ENCODE measurements at regions not wholly inside any gene's neighbourhood (a gene's known extent, or its start where the extent isn't known, plus 50 kb on each side); places are given as distances from the start of the nearest gene placed in this dataset.

- no peak for DNase-seq
These were observed 258.7 kb downstream of the SEC14L1 start for GRCh38 chr17:77399319-77399957.

- DNase-seq, result no peak
These were observed 259.7 kb downstream of the SEC14L1 start for GRCh38 chr17:77400445-77400870.

GRCh38 chr17:77402159-77402731, 261.5 kb downstream of the SEC14L1 start:
- DNase-seq, result no peak

GRCh38 chr17:77403854-77404253, 263.1 kb downstream of the SEC14L1 start:
- DNase-seq, result no peak

DNA sequence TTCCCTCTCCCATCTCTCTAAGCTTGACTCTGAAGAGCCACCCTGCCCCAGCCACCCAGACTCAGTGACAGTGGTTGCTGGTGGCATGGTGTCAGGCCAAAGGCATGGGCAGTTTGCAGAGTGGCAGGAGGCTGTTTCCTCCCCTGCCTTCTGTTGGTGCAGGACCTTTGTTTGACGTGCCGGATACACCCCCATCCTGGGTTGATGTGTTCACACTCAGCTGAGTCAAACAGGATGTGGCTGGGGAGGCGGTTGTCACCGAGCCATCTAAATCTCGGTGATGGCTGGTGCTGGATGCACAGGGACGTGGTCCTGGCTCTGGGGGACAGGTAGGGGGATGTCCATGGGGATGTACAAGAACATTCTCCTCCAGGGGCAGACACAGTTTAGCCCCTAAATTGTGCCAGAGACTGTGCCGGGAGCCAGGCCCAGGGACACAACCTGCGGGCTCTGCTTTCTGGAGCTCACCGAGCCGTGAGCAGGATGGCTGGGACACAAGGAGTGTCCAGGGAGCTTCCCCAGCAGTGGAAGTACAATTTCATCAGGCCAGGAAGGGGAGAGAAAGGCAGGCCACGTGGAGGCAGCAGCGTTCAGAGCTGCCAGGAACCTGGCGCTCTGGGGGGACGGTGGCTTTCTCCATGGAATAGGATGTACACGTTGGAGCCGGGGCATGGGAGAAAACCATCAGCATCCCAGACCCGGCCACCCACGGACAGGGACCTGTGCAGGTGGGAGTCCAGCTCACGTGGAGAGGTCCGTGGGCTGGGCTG, 264.2 kb downstream of the SEC14L1 start:
- no peak for DNase-seq

DNA sequence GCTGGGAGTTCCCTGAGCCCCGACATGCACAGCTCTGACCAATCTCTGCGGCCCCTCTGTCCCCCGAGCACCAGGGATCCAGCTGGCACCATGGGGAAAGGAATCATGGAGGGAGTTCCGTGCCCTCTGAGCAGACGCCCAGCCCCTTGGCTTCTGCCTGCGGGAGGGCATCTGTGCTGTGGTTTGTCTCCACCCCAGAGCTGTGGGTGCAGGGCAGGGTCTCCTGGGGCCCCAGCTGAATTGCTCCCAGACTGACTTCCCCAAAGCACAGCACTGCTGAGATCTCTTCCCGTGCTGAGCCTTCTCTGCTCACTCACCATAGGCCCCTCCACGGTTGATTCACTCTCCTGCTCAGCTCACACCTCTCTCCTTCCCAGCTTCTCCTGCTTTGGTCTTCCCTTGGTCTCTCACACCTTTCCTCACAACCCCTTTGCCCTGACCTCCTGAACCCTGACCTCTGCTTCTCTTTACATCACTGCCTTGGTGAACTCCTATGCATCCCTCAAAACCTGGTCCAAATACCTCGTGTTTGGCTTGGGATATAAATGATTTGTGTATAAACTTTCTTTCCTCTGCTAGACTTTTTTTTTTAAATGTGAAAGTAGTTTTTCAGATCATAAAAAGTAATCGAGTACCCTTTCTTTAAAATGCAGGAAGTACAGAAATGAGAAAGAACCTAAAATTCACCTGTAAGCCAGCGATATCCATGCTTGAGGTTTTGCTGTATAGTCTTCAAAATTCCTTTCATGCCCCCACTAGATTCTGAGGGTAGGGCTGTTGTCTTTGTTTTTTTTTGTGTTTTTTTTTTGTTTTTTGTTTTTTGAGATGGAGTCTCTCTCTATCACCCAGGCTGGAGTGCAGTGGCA, 265.3 kb downstream of the SEC14L1 start:
- DNase-seq, result no peak

GRCh38 chr17:77407321-77408277, 266.8 kb downstream of the SEC14L1 start:
- no peak for DNase-seq

DNA sequence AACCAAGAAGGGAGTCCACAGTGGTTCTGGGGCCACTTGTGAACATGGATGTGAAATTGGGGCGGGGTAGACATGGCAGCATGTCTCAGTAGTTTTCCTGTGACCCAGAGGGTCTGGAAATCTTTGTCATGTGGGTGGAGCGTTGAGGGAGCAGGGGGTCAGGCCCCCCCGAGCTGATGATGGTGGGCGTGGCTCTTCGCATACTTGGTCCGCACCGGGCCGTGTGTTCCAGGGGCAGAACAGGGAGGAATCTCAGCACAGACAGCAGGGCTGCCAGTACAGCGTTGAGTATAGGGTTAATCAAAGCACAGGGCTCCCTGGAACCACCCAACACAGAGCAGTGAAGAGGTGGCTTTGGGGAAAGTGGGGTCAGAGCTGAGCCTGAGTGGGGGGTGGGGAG, 267.5 kb downstream of the SEC14L1 start:
- DNase-seq, result no peak

GRCh38 chr17:77409282-77410161, 268.8 kb downstream of the SEC14L1 start:
- no peak for DNase-seq

- no peak for DNase-seq
These were observed 269.7 kb downstream of the SEC14L1 start for GRCh38 chr17:77410470-77410869.

- DNase-seq, result no peak
These were observed 274.1 kb downstream of the SEC14L1 start for GRCh38 chr17:77414811-77415400.

DNA sequence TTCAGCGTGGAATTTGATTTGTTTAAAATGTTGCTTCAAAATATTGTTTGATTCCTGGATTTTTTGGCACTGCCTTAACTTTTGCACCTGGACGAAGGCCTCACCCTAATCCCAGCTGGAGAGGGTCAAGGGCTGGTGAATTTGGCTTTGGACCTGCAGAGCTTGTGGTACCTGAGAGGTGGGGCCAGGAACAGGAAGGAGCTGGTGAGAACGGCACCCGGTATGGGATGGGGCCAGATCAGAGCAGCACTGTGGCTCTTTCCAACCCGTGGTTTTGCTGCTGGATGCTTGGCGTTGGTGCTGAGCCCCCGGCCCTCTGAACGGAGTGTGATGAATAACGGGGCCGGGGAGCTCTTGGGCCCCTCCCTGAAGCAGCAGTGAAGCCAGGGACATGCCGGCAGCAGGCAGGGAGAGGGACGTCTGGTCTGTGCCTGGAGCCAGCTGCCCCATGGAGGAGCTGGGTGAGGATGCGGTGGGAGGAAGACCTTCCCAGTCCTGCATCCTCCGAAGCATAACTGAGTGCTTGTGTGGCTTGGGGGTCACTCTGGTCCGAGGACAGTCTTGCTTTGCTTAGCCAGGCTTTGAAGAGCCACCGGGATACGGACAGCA, 275.4 kb downstream of the SEC14L1 start:
- DNase-seq, result no peak

DNA sequence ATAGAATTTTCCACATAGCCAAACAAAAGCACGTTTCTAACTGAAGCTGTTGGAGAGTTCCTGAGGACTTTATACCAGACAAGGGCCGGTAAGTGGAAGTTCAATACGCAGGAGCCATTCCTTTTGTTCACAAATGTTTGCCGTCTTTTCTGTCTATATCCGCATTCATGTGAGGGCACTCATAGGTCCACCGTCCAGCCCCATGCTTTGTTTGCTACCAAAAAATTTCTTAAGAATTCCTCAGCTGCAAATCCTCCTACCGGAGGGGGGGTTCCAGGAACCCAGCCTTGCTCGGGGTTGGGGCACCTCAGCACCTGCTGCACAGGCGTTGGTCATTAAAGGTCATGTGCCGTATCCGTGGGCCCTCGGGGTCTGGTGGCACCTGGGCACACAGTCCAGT, 276.8 kb downstream of the SEC14L1 start:
- no peak for DNase-seq

DNA sequence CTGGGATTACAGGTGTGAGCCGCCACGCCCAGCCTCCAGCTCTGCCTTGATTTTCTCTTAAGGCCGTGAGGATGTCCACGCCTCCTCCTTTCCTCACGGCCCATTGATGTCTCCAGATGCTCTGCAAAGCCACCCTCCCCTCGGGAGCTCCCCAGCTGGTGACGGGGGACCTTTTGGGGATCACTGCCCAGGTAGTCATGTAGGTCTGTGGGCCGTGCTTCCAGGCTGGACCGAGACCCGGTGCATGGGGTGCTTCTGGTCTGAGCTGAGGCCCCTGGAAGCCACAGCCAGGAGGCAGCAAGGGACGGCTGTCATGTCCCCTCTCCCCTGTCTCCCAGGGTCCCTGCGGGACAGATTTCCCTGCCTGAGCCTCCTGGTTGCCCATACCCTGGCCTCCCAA, 277.8 kb downstream of the SEC14L1 start:
- no peak for DNase-seq

DNA sequence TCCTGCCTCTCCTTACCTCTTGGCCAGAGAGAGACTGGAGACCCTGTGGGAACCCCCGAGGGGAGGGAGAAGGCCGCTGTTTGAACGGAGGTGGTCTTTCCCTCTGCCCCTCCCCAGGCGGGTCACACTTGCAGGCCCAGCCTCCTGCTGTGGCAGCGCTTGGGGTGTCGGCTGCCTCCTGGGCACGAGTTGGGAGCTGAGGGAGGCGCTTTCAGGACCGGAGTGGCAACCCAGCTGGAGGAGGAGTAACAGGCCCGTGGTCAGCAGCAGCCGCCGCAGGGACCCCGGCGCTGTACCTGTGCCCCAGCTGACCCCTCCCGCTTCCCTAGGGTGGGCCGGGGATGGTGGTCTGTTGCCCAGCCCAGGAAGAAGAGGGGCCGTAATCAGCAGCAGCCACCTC, 278.3 kb downstream of the SEC14L1 start:
- DNase-seq, result no peak

DNA sequence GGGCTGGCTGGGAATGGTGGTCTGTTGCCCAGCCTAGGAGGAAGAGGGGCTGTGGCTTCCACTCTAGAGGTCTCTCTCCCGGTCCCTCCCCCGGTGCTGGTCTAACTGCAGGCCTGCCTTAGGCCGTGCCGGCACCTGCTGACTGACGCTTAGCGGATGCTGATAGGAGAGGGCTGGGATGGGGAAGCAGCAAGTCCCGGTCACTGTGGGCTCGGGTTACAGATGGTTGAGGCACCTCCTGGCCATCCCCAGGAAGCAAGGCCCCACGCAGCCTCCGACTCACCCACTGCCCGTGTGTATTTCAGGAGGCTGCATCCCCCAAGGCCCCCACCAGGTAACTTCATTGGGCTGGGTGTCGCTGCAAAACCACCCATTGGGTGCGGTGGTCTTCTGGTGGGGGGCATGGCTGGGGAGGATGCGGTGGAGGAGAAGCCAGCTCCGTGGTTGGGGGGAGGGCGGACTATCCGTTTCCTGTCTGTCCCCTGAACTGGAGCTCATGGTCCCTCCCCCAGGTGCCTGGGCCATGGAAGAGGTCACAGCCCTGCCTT, 278.9 kb downstream of the SEC14L1 start:
- DNase-seq, result no peak

- DNase-seq, result no peak
These were observed 279.5 kb downstream of the SEC14L1 start for GRCh38 chr17:77420095-77420803.

DNA sequence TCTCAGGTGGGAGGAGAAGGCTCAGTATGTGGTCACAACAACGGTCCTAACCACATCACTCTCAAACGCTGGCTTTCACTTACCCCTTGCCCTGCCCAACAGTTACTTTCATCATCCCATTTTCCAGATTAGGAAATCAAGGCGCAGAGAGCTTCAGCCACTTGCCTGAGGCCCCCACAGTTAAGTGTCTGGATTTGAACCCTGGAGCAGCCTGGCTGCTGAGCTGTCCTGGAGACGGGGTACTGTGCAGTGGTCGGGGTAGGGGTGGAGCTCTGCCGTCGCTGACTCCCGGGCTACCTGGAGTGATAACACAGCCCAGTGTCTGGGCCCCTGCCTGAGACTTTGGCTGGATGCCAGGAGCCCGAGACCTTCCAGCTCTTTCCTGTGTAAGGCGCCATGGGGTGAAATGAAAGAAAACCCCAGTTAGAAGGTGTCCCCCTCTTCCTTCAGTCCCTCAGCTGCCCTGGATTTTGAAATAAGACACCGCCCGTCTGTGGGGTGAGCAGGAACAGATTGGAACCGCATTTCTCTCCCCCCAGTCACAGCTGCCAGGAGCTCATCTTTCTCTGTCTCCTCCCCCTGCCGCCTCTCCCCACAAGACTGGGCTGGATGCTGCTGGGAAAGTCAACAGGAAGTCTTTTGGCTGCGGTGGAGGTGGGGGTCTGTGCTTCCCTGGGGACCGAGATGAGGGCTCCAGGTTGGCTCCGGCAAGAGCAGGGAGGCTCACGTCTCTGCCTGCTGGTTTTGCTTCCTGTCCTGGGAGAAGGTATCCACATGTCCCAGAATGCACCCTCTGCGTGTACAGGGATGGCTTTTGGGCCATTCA, 280.2 kb downstream of the SEC14L1 start:
- DNase-seq, result peak; percentile 95
